NCI-H2081 (cell line): ENCODE measurements at regions not wholly inside any gene's neighbourhood (a gene's known extent, or its start where the extent isn't known, plus 50 kb on each side); places are given as distances from the start of the nearest gene placed in this dataset.

Experiments used
- DNase-seq, 2 experiments: peaks; one replicate each; lab custom pipeline; 2025; lab: John Stamatoyannopoulos, UW

GRCh38 chr14:39863441-39863840 lies 431.2 kb upstream of the FBXO33 start:
- DNase-seq: no peak

DNA sequence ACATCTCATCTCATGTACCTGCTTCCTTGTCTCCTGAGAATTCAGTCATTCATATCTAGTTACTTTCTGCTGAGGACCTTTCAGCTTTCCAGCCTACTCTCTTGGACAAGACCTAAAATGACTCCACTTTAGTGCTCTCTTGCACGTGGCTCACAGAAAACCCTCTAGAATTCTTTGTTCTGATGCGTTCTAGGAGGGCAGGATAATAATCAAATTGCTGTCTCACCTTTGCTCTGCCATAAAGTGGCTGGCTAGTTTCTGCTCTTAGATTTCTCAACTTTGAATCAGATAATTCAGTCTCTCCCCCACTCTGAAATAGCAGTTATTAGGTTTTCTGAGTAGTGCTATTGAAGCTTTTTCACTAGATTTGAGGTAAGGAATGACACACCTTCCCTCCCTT lies 429.5 kb upstream of the FBXO33 start:
- DNase-seq: no peak

DNA sequence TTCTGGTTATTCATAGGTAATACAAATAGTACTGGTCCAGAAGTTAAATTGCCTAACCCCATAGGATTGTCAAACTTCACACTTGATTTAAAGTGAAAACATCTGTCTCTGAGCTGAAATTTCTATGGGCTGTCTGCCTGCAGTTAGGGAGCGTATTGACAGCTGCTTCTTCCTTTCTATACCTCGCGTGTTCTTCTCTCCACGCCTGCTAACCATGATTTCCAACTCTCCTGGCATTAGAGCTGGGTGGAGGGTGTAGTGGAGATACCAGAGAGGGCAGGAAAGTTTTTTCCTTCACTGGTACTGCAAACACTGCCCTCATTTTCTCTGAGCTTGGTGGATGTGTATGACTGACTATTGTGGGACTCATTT lies 429.0 kb upstream of the FBXO33 start:
- DNase-seq: no peak

- no peak for DNase-seq
Observed at GRCh38 chr14:39860596-39861228, 428.5 kb upstream of the FBXO33 start.

DNA sequence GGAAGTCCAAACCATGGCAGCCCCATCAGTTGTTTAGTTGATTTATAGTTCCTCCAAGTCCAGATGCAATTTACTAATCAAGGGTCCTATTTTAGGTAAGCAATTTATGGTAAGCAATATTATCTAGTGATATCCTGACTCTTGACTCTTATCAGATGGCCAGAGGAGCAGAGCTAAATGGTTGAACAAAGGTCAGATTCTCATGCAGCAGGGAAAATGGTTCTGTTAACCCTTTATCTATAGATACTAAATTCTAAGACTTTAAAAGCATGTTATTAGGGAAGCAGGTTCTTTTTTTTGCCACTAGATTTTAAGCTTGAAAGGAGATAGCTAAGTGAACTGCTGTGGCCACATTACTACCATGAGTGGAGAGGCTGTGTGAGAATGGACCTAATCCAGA lies 427.1 kb upstream of the FBXO33 start:
- DNase-seq: no peak

DNA sequence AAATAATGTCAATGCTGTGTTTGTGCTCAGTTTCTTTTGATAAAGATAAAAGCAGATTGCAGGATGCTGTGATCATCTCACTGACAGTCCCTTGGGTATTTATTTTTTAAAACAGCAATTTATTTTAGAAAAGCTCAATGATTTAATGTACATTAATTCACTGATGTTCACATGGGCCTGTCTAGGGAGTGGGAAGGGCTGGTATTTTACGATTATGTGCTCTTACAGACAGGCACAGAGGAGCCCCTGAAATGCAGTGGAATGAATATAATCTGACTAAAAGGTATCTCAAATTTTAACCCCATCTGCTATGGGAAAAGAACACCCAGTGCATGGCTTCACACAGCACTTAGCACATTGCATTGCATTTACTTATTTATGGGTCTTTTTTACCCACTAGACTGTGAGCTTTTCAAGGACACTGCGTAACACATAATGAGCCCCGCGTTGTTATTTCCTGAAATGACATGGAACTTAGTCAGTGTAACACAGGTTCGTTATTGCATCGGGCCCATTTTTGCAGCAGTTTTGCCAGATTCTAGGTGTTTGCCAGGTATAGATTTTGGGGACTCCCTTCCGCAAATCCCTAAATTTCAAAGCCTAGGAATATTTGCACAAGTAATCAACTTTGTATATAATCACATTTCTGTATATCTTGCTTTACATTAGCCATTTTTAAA lies 425.3 kb upstream of the FBXO33 start:
- no peak for DNase-seq

DNA sequence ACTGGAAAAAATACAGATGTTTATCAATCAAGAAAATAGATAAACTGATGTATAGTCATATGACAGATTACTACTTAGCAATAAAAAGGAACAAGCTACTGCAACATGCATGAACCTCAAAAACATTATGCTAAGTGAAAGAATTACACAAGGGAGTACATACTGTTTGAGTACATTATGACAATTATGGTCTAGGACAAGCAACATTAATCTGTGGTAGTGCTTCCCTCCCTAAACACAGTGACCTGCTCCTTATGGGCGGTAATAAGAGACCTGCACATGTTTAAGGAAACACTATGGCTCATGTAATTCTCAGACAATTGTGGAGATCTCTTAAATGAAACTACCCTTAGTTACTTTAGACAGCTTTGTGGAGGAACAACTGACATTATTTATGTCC lies 421.2 kb upstream of the FBXO33 start:
- no peak for DNase-seq

DNA sequence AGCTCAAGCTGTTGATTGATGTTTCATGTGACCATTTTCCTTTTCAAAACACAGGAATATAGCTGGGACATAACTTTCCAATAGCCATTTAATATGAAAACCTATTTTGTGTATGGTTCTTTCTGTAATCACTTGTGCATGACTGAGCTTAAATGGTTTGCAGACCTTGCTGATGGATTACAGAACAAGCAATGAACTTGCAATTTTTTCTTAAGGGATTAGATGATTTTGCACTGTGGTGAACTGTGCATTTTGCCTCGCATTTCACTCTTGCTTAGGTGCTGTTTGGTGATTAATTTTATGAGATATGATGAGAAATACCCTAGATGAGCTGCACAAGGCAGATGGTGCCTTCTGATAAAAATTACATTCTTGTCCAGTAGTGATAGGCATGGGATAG lies 419.0 kb upstream of the FBXO33 start:
- DNase-seq: no peak

GRCh38 chr14:39847852-39848251 lies 415.6 kb upstream of the FBXO33 start:
- no peak for DNase-seq

DNA sequence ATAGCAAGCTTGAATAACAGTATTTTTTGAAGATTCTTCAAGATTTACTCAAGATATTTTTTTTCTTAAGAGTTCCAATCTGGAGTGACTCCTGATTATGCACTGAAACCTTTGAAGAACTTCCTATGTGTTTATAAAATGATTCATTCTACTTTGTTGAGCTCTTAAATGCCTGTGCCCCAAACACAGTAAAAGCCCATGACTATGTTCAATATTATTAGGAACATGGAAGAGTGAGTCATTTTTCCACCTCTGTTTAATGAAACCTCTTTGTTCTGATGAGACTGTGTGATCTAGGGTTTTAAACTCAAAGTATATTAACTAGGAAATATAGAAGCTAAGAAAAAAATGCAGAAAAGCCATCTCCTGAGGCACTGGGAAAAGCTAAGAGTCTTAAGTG lies 415.0 kb upstream of the FBXO33 start:
- no peak for DNase-seq

- no peak for DNase-seq
Observed at GRCh38 chr14:39843881-39844280, 411.6 kb upstream of the FBXO33 start.

- no peak for DNase-seq
Observed at GRCh38 chr14:39841088-39841487, 408.9 kb upstream of the FBXO33 start.

DNA sequence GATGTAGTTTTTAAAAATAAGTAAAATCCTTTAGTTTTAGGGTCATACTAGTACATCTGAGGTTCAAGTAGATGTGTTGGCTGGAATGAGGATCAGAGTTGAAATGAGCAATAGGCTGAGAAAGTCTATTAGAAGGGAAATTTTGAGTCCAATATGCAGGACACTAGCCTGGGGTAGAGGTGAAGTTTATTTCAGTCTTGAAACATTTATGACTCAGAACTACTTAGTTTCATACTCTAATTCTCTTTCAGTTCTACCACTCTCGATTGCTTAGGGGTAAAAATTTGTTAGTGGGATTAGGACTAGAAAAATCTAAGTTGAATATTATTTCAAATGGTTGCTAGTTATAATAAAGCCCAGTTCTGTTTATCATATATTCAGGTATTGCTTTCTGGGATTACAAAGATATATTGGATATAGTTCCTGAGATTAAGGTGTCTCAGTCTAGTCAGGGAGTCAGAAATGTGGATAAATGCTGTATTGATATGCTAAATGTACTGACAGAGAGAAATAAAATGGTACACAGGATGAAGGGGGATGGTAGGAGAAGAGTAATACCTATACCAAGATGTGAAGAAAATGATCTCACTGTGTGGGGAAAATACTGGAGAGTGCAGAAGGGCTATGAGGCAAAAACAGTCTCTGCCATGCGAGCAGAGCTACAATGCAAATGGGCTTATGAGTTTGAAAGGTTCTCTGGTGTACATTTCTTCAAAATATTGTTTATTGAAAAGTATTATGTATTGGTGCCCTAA lies 395.8 kb upstream of the FBXO33 start:
- no peak for DNase-seq

DNA sequence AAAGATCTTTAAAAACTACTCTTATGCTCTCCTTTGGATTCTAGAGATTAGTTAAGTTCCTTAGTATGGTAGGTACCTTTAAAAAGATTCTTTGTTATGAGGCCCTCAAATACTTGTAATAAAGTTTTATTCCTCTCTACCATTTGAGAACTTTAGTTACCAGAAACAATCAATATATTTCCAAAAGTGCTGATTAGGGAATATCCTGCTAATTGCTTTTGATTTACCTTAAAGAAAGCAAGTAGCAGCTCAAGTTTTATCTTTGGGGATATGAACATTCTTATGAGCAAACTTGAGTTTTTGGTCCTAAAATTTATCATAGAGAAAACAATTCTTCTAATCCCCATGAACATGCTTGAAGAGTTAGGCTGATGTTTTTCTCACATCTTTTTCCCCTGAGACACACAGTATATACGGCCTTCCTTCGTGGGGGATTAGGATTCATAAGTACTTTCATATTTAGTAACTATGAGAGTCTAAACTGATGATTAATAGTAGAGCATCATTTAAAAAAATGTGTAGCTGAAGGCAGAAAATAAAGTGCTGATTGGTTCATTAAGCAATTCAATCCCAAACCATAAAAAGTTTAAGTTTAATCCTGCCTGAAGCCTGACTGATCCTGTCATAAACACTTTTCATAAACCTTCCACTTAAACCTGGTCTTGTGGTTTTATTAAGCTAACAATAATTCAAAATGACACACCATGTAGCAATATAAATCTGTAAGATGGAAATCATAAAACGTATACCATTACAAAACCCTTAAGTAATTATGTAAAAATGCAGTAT lies 380.5 kb upstream of the FBXO33 start:
- no peak for DNase-seq

DNA sequence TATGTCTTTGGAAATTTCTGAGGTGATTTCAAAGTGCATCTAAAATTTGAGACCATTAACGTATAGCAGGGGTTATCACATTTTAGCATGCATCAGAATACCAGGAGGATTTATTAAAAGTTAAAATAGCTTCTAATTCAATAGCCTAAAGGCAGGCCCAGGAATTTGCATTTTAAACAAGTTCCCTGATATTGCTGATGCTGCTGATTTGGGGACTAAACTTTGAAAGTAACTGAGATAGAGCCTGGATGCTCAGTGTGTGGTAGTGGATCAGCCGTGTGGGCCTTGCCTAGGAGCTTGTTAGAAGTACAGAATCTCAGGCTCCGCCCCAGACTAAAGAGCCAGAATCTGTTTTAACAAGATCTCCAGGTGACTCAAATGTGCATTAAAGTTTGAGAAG lies 375.0 kb upstream of the FBXO33 start:
- DNase-seq: no peak

DNA sequence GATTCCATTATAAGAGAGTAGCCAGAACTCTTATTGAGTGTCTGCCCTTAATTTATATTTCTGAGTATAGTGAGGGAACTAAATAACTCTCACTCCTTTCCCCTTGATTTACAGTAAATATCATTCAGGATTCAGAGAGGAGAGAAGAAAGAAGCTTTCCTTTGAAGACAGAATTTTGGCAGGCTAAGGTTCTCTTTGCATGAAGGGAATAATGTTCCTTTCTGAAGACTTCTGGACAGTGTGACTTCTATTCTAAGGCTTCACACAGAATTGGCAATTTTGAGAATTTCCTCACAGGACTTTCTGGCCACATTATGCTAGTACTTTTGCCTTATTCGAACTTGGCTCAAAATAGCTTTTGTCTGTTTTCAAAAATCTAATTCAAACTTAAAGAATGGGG lies 352.2 kb upstream of the FBXO33 start:
- DNase-seq: no peak

DNA sequence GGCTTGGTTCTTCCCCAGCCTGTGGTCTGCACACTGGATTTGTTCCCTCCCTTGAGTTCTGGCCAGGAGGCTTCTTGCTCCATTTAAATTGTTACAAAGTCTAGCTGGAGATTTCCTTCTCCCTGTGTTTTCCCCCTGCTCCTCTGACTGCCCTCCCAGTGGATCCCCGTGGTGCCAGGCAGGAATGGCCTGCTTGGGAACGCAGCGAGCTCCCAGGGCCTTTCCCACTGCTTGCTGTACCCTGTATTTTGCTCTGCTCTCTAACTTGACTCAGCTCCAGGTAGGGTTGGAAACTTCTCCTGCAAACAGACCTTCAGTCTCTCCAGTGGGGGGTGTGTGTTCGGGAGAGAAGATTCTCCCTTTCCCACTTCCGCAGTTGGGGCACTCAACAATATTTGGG lies 349.2 kb upstream of the FBXO33 start:
- no peak for DNase-seq

- DNase-seq: no peak
Observed at GRCh38 chr14:39773387-39774126, 341.3 kb upstream of the FBXO33 start.

- no peak for DNase-seq
Observed at GRCh38 chr14:39772627-39773026, 340.4 kb upstream of the FBXO33 start.

- no peak for DNase-seq
Observed at GRCh38 chr14:39768589-39768988, 336.4 kb upstream of the FBXO33 start.

DNA sequence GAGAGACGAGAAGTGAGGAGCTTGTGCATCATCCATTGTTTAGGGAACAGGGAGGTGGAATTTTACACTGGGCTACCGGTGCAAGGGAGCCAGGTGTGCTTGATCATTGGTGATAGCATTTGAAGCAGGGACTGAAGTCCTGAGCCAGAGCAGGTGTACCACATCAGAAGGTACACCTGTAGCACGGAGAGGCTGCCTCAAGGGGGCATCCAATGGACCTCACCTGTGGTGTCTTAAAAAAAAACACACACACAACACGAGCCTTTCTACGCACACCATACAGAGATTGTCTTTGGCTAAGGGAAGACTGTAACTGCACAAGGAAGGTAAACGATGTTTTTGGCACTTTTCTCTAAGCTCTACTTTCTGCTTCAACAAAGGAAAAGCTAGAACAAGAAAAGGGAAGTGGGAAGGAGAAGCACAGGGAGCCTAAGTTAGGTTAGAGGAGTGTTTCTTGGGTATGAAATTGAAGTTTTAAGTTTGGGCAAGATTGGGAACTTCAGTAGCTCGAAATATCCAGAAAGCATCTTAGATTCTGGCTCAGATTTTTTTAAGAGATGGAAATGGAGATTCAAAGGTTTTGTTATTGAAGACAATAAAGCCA lies 334.3 kb upstream of the FBXO33 start:
- DNase-seq: no peak

- no peak for DNase-seq
Observed at GRCh38 chr14:39765676-39766075, 333.4 kb upstream of the FBXO33 start.
